Stimulated activated CD4-positive, alpha-beta T cell treated with anti-CD3 and anti-CD28 coated beads, Interleukin-4, amount 100 ng/mL, for 4 hours (primary cell): ENCODE measurements at regions not wholly inside any gene's neighbourhood (a gene's known extent, or its start where the extent isn't known, plus 50 kb on each side); places are given as distances from the start of the nearest gene placed in this dataset.

ENCODE experiments used
- DNase-seq, 2 experiments: peaks; one replicate each; pipeline ENCODE4 v3.0.0-alpha.2; 2020

DNA sequence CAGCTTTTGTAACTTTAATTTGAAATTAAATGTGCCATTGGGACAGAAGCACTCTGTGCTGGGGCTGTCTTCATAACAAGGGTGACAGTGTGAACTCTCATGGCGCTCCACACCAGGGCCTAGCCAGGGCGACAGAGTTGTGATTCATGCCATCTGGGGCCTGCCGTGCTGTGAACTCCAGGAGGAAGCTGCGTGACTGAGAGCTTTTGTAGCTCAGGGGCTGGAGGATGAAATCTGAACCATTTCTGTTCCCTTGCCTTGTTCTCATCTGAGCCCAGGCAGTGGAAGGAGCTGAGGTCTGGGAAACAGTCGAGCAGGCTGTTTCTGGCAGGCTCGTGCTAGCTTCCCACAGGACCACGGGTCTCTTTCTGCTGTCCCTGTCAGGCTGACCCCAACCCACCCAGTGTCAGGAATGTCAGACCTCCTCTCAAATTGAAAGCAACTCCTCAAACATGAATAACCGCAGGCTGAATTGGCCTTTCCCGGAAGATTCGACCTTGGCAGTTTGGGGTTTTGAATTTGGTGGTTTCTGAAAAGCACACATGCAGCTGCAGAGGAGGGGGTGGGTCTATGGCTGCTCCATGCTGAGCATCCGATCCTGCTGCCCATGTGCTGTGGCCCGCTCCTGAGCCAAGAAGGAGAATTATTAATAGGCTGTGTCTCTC lies 69.2 kb upstream of the RPS23 start:
- no peak for DNase-seq

DNA sequence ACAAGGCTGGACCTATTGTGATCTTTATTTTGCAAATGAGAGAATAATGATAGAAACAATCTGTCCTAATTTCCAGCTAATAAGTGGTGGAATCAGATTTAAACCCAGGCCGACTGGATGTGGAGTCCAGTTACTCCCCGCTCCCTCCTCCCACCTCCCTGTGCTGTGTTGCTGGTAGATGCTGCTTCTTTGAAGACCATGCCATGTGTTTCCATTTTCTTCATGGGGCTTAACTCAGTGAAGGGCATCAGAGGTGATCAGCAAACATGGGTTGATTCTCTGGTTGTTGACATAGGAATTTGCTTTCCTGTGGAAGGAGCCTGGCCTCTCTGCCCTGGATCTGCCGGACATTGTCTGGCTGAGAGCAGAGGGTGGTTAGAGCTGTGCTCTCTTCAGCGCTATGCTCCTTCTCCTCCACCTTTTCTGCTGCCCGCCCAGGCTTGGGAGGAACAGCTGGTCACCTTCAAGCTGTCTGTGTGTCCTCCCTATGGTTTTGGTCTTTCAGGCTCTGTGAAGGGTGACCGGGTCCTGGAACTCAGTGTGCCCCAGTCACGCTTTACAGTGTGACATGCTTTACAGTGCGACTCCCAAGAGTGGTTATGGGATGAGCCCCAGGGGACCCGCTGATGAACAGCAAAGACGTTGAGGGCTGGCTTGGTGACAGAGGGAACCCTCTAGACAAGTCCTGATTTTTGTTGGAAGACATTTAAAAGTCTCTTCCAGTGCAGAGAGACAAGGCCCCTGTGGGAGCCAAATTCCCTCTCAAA lies 68.4 kb upstream of the RPS23 start:
- DNase-seq, result no peak

DNA sequence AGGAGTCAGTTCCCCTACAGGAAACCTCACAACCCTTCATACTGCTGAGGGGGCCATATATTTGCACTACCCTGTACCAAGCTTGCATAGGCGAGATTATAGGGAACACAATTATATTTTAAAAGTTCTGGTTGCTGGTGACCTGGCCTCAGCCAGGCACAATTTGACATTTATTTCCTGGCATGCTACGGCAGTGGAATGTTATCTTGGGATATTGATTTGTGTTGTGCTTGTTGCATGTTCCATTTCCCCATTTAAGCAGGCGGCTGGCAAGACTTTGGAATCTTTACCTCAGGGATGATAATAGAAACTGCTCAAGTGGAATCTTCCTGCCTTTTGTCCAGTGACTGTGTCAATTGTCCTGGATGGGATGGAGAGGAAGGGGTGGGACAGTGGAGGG lies 67.0 kb upstream of the RPS23 start:
- DNase-seq, result no peak

DNA sequence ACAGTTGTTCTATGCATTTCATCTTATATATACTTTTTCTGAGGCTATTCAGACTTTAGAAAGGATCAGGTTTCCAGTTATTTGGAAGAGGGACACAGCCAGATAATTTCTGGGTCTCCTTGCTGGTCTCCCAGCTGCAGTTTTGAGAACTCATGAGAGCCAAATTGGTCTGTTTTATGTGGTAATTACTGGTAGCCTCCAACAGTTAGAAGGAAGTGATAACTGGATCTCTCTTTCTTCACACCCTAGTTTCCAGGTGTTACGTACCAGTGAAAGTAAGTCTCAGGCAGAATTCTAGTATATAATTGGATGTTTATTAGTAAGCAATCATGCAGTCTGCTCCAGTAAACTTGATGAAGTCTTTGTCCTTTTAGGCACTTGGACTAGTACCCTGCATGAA lies 63.2 kb upstream of the RPS23 start:
- no peak for DNase-seq

DNA sequence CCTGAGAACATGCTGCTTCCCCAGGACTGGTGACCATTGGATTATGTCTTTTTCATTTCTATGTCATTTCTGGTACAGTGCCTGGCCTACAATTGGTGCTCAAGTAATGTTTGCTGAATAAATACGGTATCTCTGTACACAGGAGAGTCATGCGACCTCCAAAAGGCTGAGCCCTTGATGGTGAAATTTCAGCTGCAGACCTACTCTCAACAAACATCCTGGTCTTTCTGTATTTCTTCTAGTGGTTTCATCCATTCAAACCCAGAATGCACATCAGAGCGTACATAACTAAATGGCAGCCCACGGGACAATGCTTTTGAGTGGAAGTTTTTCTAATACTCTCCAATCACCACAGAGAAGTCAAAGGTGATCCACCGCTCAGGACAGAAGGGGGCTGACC lies 62.6 kb upstream of the RPS23 start:
- DNase-seq, result no peak

DNA sequence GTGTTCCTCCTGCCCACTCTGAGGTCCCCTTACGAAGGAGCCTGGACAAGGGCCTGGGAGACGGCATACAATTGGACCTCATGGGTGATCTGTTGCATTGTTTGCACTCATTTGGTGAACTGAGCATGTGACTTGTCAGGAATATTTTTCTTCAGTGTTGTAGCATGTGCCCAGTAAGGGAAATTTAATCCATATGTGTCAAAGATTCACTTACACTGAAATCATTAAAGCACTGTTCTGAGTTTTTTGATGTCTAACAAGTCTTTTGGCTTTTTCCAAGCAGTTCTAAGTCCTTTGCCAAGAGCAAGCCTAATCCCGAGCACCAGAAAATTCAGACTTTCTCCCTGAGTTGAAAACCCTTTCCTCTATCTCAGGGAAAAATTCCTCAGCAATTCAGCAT lies 61.6 kb upstream of the RPS23 start:
- no peak for DNase-seq

DNA sequence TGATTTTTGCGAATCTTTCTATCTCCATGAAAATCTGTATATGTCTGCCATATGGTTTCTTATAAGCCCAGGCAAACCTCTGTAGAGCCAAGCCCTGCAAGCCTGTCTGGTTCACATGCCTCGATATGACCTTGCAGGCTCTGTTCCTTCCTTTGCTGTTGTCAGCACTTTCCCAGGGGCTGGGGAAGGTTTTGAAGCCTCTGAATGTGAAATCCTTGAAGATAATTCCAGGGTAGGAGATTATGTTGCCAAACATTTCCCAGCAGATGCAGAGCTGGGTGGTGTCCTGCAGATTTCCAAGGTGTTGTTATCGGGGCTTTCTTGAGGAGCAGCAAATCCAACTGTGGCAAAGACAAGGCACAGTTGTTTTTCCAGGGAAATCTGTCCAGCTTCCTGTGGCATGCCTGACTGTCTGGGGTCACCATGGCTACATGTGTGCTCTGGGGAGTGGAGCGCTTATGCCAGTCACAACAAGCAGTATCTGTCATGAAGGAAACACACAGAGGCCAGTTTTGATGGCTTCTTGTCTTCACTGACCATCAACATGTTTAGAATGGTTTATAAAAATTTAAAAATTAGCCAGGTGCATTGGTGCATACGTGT lies 60.7 kb upstream of the RPS23 start:
- DNase-seq, result no peak

DNA sequence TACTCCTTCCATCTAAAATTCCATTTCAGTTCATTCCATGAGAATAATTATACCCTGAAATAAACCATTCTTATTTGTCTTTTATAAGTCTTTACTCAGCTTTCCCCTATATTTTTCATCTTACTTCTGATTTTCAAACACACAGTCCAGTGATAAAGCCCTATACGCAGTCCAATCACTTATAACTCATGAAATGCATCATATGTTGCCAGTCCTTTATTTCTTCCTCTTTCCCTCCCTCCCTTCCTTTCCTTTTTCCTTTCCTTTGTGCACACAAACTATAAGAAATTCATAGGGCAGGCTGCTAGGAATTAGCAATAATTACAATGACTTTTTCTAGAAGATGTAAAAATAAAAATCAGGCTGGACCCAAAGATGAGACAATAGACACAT lies 58.8 kb upstream of the RPS23 start:
- DNase-seq, result no peak

DNA sequence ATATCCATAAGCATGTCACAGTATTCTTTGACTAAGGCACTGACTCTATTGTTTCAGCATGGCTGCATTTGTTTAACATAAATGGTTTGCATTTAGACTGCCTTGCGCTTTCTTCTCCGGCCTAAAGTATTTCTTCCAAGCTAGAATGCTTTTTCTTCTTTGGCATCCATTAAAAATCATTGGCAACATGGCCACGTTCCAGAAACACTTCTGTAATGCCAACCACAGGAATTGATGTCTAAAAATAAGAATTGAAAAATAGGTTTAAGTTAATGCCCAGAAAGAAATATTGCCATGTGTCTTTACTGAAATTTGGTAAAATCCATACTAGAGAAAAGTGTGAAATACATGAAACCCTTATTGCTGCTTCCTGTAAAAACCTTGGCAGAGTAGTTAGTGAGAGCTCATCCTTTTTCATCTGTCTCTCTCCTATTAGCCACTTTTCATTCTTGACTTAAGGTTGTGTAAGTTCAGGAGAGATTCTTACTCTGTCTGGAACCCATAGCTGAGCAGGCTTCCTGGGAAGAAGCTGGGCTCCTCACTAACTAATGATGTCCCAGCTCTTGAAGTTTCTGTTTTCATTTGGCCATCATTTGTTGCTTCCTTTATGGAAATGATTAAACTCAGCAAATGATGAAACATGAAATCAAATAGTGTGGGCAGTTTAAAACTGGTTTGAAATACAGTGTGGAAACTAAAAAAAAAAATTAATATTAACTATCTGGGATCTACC lies 58.2 kb upstream of the RPS23 start:
- no peak for DNase-seq

DNA sequence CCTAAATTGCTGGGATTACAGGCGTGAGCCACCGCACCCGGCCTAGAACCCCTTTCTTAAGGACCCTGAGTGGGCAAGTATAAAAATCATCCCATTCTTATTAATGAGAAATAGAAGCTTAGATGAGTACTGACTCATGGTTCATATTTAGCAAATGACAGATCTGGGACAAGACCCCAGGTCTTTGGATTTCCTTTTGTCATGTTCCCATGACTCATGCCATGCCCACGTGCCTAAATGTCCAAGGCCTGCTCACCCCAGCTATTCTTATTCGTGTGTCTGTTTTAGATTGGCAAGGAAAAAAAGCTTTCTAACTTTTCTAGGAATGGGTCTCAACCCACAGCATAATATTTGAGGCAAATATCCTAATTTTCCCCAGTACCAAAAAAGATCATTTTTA lies 57.7 kb upstream of the RPS23 start:
- DNase-seq, result no peak

DNA sequence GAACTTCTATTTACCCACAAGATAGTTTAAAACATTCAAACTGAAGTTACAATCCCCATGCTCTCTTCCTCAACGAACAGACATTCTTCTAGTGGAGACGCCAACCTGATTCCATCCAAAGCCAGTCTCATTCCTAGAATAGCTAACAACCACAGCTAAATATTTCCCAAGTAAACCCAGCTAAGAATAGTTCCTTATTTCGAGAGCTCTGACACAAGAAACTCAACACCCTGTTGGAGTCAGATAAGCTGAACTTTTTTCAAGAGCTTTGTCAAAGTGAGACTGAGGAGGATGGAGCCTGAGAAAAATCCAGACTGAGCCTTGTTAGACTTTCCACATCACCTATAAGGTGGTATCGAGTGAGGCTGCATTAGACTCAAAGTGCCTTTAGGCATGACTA lies 56.7 kb upstream of the RPS23 start:
- no peak for DNase-seq

DNA sequence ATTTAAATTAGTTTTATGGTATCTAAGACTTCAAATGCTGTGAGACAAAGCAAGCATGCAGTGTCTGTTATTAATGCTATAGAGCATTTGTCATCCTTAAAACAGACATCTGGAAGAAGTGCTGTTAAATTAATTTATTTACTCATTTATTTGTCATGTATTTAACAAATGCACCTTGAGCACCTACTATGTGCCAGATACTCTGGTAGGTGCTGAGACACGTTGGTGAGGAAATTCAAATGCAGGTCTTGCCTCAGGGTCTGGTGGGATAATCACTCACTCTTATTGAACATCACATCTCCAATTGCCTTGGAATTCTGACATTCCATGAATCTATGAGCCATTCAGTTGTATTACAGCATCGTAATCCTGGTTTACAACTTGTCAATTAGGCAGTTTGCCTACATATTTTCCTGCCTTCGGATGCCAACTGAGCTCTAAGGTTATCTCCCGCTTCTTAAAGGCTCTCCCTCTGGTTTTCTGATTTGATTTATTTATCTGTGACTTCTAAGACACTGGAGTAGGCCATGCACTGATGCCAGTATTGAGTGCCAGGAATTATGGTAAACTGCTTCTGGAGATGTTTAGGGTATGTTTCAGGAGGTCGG lies 56.0 kb upstream of the RPS23 start:
- no peak for DNase-seq

DNA sequence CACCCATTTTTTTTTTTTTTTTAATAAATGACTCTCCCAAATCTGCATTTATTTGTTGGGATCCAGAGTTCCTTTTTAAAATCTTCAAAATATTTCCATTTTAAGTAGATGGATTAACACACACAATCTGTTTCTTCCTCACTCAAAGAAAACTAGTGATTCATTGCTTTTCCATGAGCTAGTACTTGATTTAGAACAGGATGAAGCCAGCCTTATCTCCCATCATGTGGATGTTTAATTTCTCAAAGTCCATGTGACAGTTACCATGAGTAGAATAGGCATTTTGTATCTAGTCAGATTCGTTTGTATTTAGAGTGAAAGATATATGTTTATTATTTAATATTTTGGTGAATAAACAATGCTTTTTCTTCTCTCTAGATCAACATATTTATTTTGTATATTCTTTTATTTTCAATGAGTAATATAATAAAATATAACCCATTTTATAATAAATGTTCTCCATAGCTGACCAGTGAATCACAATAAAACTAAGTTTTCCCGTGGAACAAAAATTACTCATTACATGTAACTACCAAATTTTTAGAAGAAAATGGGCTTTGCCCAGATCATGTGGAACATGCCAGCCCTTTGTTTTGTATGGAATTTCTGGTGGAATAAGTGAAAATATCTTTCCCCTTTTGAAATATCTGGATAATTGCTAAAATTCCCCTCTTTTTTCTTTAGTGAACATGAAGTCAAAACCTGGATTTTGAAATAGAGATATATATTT lies 54.9 kb upstream of the RPS23 start:
- no peak for DNase-seq

DNA sequence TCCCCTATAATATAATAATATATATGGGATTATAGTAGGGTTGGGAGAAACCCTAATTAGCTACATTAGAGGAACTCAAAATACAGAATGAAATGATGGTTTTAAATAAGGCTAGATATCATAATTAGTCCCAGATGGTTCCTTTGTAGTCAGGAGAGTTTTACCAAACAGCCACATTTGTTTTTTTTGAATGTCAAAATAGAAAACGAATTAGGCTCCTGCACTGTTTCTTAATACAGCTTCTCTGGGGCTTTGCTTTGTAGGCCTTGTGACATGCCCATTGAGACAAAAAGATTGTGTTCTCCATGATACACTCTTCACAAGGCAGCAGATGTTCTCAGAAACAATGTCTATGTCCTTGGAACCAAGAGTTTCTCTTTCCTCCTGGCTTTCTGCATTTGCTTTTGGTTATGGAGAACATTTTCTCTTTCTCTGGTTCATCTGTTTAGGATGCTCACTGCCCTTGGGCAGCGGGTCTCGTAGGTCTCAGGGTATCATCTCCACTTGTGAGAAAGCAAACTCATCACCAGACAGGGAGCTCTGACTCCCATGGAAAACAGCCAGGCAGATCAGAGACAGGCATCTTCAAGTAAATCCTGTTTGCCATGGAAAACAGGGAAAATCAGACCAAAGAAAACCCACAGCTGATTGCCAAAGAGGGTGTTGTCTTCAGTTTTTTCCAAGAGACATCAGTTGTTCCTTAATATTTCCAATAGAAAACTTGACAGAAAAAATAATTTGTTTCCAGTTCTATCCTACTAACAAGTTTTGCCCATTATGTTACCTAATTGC lies 54.1 kb upstream of the RPS23 start:
- DNase-seq, result no peak

DNA sequence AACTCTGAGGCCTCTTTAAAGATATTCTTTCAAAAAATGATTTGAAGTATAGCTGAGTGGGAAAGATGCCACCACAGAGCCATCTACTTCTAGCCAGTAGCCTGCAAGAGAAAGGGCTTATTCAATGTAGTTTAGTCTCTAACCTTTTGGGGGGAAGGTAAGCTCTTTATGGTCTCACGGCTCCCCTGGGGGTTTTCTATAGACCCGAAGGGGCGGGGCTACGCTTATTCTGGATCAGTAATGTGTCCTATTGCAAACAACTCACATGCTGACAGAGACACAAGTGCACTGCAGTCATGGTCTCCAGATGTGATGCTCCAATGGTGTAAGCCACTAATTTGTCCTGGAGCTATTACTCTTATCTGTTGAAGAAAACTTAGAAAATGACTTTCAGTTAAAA lies 53.4 kb upstream of the RPS23 start:
- no peak for DNase-seq

DNA sequence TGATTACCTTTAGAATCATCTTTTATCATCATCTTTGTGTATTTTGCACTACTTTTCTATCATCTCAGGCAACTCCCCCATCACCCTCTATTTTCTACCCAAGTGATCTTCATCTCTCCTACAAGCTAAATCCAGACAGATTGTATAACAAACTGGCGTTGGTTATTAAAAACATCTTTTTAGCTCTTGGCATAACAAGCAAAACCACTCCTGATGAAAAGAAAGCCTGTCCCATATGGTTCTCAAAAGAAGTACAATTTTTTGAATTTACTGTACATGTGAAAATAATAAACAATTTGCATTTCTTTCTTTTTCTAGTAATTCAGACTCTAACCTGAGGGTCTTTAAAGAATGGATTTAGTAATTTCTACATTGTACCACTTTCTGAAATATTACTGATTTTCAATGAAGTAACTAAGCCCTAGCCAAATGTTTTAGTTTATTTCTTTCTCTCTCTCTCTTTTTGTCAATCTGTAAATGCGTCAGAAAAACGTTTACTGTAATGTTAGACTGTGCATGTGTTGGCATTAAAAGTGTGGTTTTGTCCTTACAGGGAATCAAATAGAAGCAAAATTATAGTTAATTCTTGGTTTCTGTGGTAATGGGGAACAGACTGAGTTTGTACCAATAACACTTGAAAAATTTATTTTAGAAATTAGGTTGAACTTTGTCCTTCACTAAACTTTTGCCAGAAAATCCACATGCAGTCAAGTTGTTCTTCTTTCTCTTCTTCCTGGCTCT lies 52.5 kb upstream of the RPS23 start:
- no peak for DNase-seq

DNA sequence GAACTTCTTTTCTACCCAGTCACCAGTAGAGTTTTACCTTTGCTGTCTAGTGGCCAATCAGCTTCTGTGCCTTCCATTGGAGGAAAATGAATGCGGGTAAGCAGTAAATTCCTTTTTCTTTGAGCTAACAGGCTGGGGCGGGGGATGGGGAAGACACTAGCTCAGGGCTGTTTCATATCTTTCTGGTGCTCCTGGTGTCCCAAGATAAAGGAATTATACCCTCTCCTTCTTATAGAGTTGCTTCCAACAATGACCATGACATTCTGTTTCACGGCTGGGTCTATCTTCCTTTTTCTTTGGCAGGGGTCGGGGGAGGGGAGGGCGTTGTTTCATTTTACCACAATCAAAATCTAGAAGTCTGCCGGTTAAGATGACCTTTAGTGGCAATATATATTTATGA lies 51.2 kb upstream of the RPS23 start:
- DNase-seq, result no peak
